Activated CD8-positive, alpha-beta T cell treated with anti-CD3 and anti-CD28 coated beads, Interleukin-2, amount 10 ng/mL, durations not matched to agents 7 days and 5 days (primary cell): ENCODE measurements at regions not wholly inside any gene's neighbourhood (a gene's known extent, or its start where the extent isn't known, plus 50 kb on each side); places are given as distances from the start of the nearest gene placed in this dataset.

Source experiments
- ATAC-seq: fragments of 150-1000 bp; cut with Tn5 transposase; one replicate; pipeline ENCODE4 v1.10.0; 2021; ENCODE audit warnings: moderate library complexity
- CTCF ChIA-PET: fragments of 350-600 bp; sonication (Branson Sonifier 250); formaldehyde crosslinking; loops from one replicate; lab custom pipeline; 2021; ENCODE audit warnings: antibody characterized with exemption; lab: Charles Lee
- POLR2A ChIA-PET: fragments of 350-600 bp; sonication (Branson Sonifier 250); formaldehyde crosslinking; loops from one replicate; lab custom pipeline; 2021; ENCODE audit warnings: antibody characterized with exemption; lab: Charles Lee
- DNase-seq: peaks from one replicate; pipeline ENCODE4 v3.0.0-alpha.2; 2020
- H3K27ac Mint-ChIP-seq: one replicate; pipeline ENCODE4 v1.8.0; 2021; ENCODE audit warnings: mild to moderate bottlenecking, mixed read lengths
- H3K27me3 Mint-ChIP-seq: one replicate; pipeline ENCODE4 v1.8.0; 2021; ENCODE audit warnings: low read depth, mixed read lengths
- H3K36me3 Mint-ChIP-seq: one replicate; pipeline ENCODE4 v1.8.0; 2021; ENCODE audit warnings: low read depth, mixed read lengths
- H3K4me1 Mint-ChIP-seq: one replicate; pipeline ENCODE4 v1.8.0; 2021; ENCODE audit warnings: low read depth, mixed read lengths
- H3K4me3 Mint-ChIP-seq: one replicate; pipeline ENCODE4 v1.8.0; 2021; ENCODE audit warnings: mild to moderate bottlenecking, mixed read lengths
- H3K9me3 Mint-ChIP-seq: one replicate; pipeline ENCODE4 v1.8.0; 2022; ENCODE audit warnings: mixed read lengths; ENCODE audit not compliant: insufficient read depth

GRCh38 chr4:181909368-181909767 lies 333.8 kb upstream of the TENM3 start:
- no peaks in the 10 kb centered on the region for H3K27me3 Mint-ChIP-seq
- ChIA-PET POLR2A (no interaction called here), CTCF (no interaction called here)
- H3K27ac Mint-ChIP-seq, result no peak overlapping the region
- H3K36me3 Mint-ChIP-seq, result no peaks in the 10 kb centered on the region
- no peak for DNase-seq
- no peak for ATAC-seq
- H3K4me1 Mint-ChIP-seq, result no peaks in the 10 kb centered on the region
- no peak overlapping the region for H3K4me3 Mint-ChIP-seq
- H3K9me3 Mint-ChIP-seq, result peaks cover 24% of the 10 kb centered on the region

GRCh38 chr4:181911420-181911819 lies 331.8 kb upstream of the TENM3 start:
- Mint-ChIP-seq H3K9me3 (peaks cover 22% of the 10 kb centered on the region), H3K36me3 (no peaks in the 10 kb centered on the region), H3K27me3 (no peaks in the 10 kb centered on the region), H3K4me3 (no peak overlapping the region), H3K4me1 (no peaks in the 10 kb centered on the region), H3K27ac (no peak overlapping the region)
- ATAC-seq, result no peak
- CTCF ChIA-PET, result no interaction called here
- POLR2A ChIA-PET, result no interaction called here
- DNase-seq, result no peak

- DNase-seq (no peak), ATAC-seq (no peak)
- POLR2A ChIA-PET, result no interaction called here
- peaks cover 10% of the 10 kb centered on the region for H3K9me3 Mint-ChIP-seq
- no peak overlapping the region for H3K4me3 Mint-ChIP-seq
- H3K27ac Mint-ChIP-seq, result no peak overlapping the region
- CTCF ChIA-PET, result no interaction called here
- no peaks in the 10 kb centered on the region for H3K4me1 Mint-ChIP-seq
- no peaks in the 10 kb centered on the region for H3K27me3 Mint-ChIP-seq
- no peaks in the 10 kb centered on the region for H3K36me3 Mint-ChIP-seq
Observed at GRCh38 chr4:181933471-181933870, 309.7 kb upstream of the TENM3 start.

GRCh38 chr4:181938631-181939030 lies 304.6 kb upstream of the TENM3 start:
- no peak overlapping the region for H3K4me3 Mint-ChIP-seq
- H3K9me3 Mint-ChIP-seq, result no peaks in the 10 kb centered on the region
- no peaks in the 10 kb centered on the region for H3K36me3 Mint-ChIP-seq

GRCh38 chr4:181939199-181939945 lies 303.8 kb upstream of the TENM3 start:
- no peaks in the 10 kb centered on the region for H3K36me3 Mint-ChIP-seq
- no peaks in the 10 kb centered on the region for H3K4me1 Mint-ChIP-seq
- ATAC-seq, result no peak
- no peak overlapping the region for H3K27ac Mint-ChIP-seq
- no peaks in the 10 kb centered on the region for H3K9me3 Mint-ChIP-seq
- H3K4me3 Mint-ChIP-seq, result no peak overlapping the region
- CTCF ChIA-PET, result no interaction called here
- no peak for DNase-seq
- H3K27me3 Mint-ChIP-seq, result no peaks in the 10 kb centered on the region
- POLR2A ChIA-PET, result no interaction called here

More at GRCh38 chr4:181938631-181939030, 304.6 kb upstream of the TENM3 start:
- DNase-seq (no peak), ATAC-seq (no peak)
- H3K27me3 Mint-ChIP-seq, result no peaks in the 10 kb centered on the region
- H3K27ac Mint-ChIP-seq, result no peak overlapping the region
- no peaks in the 10 kb centered on the region for H3K4me1 Mint-ChIP-seq
- CTCF ChIA-PET, result no interaction called here
- POLR2A ChIA-PET, result no interaction called here

GRCh38 chr4:181944527-181944926 lies 298.7 kb upstream of the TENM3 start:
- ChIA-PET POLR2A (no interaction called here), CTCF (no interaction called here)
- Mint-ChIP-seq H3K36me3 (no peaks in the 10 kb centered on the region), H3K9me3 (no peaks in the 10 kb centered on the region), H3K4me1 (no peaks in the 10 kb centered on the region), H3K27ac (no peak overlapping the region), H3K27me3 (no peaks in the 10 kb centered on the region), H3K4me3 (no peak overlapping the region)
- DNase-seq (no peak), ATAC-seq (no peak)

GRCh38 chr4:181946902-181947301 lies 296.3 kb upstream of the TENM3 start:
- no peak overlapping the region for H3K4me3 Mint-ChIP-seq
- no peaks in the 10 kb centered on the region for H3K9me3 Mint-ChIP-seq
- H3K36me3 Mint-ChIP-seq, result no peaks in the 10 kb centered on the region
- ATAC-seq (no peak), DNase-seq (no peak)
- no peaks in the 10 kb centered on the region for H3K27me3 Mint-ChIP-seq
- H3K27ac Mint-ChIP-seq, result no peak overlapping the region
- POLR2A ChIA-PET, result no interaction called here
- H3K4me1 Mint-ChIP-seq, result no peaks in the 10 kb centered on the region
- CTCF ChIA-PET, result no interaction called here

- ChIA-PET POLR2A (no interaction called here), CTCF (no interaction called here)
- no peaks in the 10 kb centered on the region for H3K4me1 Mint-ChIP-seq
- H3K27me3 Mint-ChIP-seq, result no peaks in the 10 kb centered on the region
- no peaks in the 10 kb centered on the region for H3K9me3 Mint-ChIP-seq
- DNase-seq, result no peak
- no peak overlapping the region for H3K4me3 Mint-ChIP-seq
- H3K27ac Mint-ChIP-seq, result no peak overlapping the region
- H3K36me3 Mint-ChIP-seq, result no peaks in the 10 kb centered on the region
- ATAC-seq, result no peak
Observed at GRCh38 chr4:181948839-181949382, 294.3 kb upstream of the TENM3 start.

GRCh38 chr4:181949704-181950312 lies 293.4 kb upstream of the TENM3 start:
- no peaks in the 10 kb centered on the region for H3K36me3 Mint-ChIP-seq
- ATAC-seq (no peak), DNase-seq (no peak)
- POLR2A ChIA-PET, result no interaction called here
- no peak overlapping the region for H3K4me3 Mint-ChIP-seq
- CTCF ChIA-PET, result no interaction called here
- H3K4me1 Mint-ChIP-seq, result no peaks in the 10 kb centered on the region
- H3K27me3 Mint-ChIP-seq, result no peaks in the 10 kb centered on the region
- H3K9me3 Mint-ChIP-seq, result no peaks in the 10 kb centered on the region
- no peak overlapping the region for H3K27ac Mint-ChIP-seq

- no peaks in the 10 kb centered on the region for H3K27me3 Mint-ChIP-seq
- H3K9me3 Mint-ChIP-seq, result no peaks in the 10 kb centered on the region
- no peak for DNase-seq
- ChIA-PET POLR2A (no interaction called here), CTCF (no interaction called here)
- H3K27ac Mint-ChIP-seq, result no peak overlapping the region
- H3K4me3 Mint-ChIP-seq, result no peak overlapping the region
- ATAC-seq, result no peak
- no peaks in the 10 kb centered on the region for H3K4me1 Mint-ChIP-seq
- H3K36me3 Mint-ChIP-seq, result no peaks in the 10 kb centered on the region
Observed at GRCh38 chr4:181950372-181951127, 292.7 kb upstream of the TENM3 start.

- DNase-seq (no peak), ATAC-seq (no peak)
- Mint-ChIP-seq H3K36me3 (no peaks in the 10 kb centered on the region), H3K4me1 (no peaks in the 10 kb centered on the region), H3K27me3 (no peaks in the 10 kb centered on the region), H3K9me3 (no peaks in the 10 kb centered on the region), H3K4me3 (no peak overlapping the region), H3K27ac (no peak overlapping the region)
- POLR2A ChIA-PET, result no interaction called here
- CTCF ChIA-PET, result no interaction called here
Observed at GRCh38 chr4:181951265-181951664, 291.9 kb upstream of the TENM3 start.

GRCh38 chr4:181952478-181952877 lies 290.7 kb upstream of the TENM3 start:
- no peaks in the 10 kb centered on the region for H3K4me1 Mint-ChIP-seq
- H3K4me3 Mint-ChIP-seq, result no peak overlapping the region
- CTCF ChIA-PET, result no interaction called here
- DNase-seq, result no peak
- no peaks in the 10 kb centered on the region for H3K36me3 Mint-ChIP-seq
- H3K9me3 Mint-ChIP-seq, result no peaks in the 10 kb centered on the region
- POLR2A ChIA-PET, result no interaction called here
- no peaks in the 10 kb centered on the region for H3K27me3 Mint-ChIP-seq
- no peak overlapping the region for H3K27ac Mint-ChIP-seq
- ATAC-seq, result no peak
